ENCODE measurements at regions not wholly inside any gene's neighbourhood (a gene's known extent, or its start where the extent isn't known, plus 50 kb on each side); places are given as distances from the start of the nearest gene placed in this dataset.

DNA sequence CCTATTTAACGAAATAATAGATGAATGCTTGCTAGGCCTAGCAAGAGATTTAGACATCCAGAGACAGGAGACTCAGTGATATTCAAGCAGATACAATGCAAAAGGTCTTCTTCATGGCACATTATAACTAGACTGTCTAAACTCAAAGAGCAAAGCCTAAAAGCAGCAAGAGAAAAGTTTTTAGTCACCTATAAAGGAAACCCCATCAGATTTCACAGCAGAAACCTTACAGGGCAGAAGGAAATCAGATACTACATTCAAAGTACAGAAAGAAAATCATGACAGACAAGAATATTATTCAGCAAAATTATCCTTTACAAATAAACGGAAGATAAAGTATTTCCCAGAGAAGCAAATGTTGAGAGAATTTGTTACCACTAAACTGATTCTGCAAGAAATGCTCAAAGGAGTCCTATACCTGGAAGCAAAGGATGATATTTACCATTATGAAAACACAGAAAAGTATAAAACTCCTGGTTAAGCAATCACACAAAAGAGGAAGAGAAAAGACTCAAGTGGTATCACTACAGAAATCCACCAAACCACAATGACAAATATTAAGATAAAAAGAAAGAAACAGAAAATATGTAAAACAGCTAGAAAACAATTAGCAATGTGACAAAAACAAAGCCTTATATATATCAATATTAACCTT is 333.7 kb downstream of the MEI4 start:
- TF ChIP-seq, protein P1, sequence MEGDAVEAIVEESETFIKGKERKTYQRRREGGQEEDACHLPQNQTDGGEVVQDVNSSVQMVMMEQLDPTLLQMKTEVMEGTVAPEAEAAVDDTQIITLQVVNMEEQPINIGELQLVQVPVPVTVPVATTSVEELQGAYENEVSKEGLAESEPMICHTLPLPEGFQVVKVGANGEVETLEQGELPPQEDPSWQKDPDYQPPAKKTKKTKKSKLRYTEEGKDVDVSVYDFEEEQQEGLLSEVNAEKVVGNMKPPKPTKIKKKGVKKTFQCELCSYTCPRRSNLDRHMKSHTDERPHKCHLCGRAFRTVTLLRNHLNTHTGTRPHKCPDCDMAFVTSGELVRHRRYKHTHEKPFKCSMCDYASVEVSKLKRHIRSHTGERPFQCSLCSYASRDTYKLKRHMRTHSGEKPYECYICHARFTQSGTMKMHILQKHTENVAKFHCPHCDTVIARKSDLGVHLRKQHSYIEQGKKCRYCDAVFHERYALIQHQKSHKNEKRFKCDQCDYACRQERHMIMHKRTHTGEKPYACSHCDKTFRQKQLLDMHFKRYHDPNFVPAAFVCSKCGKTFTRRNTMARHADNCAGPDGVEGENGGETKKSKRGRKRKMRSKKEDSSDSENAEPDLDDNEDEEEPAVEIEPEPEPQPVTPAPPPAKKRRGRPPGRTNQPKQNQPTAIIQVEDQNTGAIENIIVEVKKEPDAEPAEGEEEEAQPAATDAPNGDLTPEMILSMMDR (IDR thresholded peaks at IDR 0.05) = no peak
- no peak for TF ChIP-seq SIN3A (IDR thresholded peaks at IDR 0.05; ENCODE audit: borderline replicate concordance, insufficient read depth, low read depth, low read length)

Measured in Panc1 (cell line).